ENCODE measurements at regions not wholly inside any gene's neighbourhood (a gene's known extent, or its start where the extent isn't known, plus 50 kb on each side); places are given as distances from the start of the nearest gene placed in this dataset.

DNA sequence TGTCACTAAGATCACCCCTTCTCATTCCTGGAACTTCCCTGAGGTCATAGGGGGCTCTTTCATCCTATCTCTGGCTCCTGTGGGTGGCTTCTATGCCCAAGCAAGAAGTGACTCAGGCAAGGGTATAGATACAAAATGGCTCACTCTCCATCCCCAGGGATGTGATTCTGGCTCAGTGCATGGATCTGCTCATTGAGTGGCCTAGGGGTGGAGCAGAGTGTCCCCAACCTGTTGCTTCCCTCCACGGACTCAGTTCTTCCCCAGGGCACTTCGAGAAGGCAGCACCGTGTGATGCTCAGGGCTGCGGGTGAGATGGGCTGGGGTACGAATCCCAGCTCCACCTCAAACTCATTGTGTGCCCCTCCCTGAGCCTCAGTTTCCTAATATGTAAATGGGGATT, 136.4 kb downstream of the PTPRS start:
- no peaks in the 10 kb centered on the region for H3K36me3 ChIP-seq (ENCODE audit: insufficient read depth)
- TF ChIP-seq, protein P1, sequence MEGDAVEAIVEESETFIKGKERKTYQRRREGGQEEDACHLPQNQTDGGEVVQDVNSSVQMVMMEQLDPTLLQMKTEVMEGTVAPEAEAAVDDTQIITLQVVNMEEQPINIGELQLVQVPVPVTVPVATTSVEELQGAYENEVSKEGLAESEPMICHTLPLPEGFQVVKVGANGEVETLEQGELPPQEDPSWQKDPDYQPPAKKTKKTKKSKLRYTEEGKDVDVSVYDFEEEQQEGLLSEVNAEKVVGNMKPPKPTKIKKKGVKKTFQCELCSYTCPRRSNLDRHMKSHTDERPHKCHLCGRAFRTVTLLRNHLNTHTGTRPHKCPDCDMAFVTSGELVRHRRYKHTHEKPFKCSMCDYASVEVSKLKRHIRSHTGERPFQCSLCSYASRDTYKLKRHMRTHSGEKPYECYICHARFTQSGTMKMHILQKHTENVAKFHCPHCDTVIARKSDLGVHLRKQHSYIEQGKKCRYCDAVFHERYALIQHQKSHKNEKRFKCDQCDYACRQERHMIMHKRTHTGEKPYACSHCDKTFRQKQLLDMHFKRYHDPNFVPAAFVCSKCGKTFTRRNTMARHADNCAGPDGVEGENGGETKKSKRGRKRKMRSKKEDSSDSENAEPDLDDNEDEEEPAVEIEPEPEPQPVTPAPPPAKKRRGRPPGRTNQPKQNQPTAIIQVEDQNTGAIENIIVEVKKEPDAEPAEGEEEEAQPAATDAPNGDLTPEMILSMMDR (conservative IDR thresholded peaks at IDR 0.05; ENCODE audit: low read depth, low read length) = no peak
- no peak overlapping the region for H3K4me3 ChIP-seq (IDR thresholded peaks at IDR 0.05; ENCODE audit: insufficient read depth, low read depth, low read length)
- no peak overlapping the region for H2AFZ ChIP-seq (ENCODE audit: low read depth)
- peaks cover 10% of the 10 kb centered on the region; the same call in 1 of the 2 replicates for H3K27me3 ChIP-seq (ENCODE audit: insufficient read depth, low read depth)
- H3K9ac ChIP-seq = no peak overlapping the region
- no peaks in the 10 kb centered on the region for H3K79me2 ChIP-seq (ENCODE audit: insufficient read depth, low read depth)
- no peak overlapping the region for H3K4me2 ChIP-seq
- H3K4me1 ChIP-seq (ENCODE audit: low read depth, poor library complexity, severe bottlenecking) = no peaks in the 10 kb centered on the region
- H4K20me1 ChIP-seq (ENCODE audit: insufficient read depth) = no peaks in the 10 kb centered on the region
- no peak overlapping the region for H3K27ac ChIP-seq

Measured in KMS-11 (cell line).